Loucy (cell line): ENCODE measurements at regions not wholly inside any gene's neighbourhood (a gene's known extent, or its start where the extent isn't known, plus 50 kb on each side); places are given as distances from the start of the nearest gene placed in this dataset.

Experiments used
- H2AFZ ChIP-seq: fragments of 200-600 bp; sonication (generic); 2 replicates; pipeline ENCODE4 v1.6.0; 2016; ENCODE audit warnings: antibody characterized with exemption, mild to moderate bottlenecking, low read length, moderate library complexity
- H3F3A ChIP-seq: fragments of 200-600 bp; 2 replicates; pipeline ENCODE4 v1.6.0; 2016; ENCODE audit warnings: antibody characterized with exemption, low read depth, mild to moderate bottlenecking
- H3K27me3 ChIP-seq: fragments of 200-600 bp; sonication (generic); 2 replicates; pipeline ENCODE4 v1.6.1; 2014; ENCODE audit warnings: low read length, mild to moderate bottlenecking; ENCODE audit not compliant: insufficient read depth, poor library complexity, severe bottlenecking
- H3K36me3 ChIP-seq: fragments of 200-600 bp; sonication (generic); 2 replicates; pipeline ENCODE4 v1.6.1; 2016; ENCODE audit warnings: low read length; ENCODE audit not compliant: insufficient read depth
- H3K4me1 ChIP-seq: fragments of 200-600 bp; sonication (generic); 2 replicates; pipeline ENCODE4 v1.5.1; 2014; ENCODE audit warnings: low read length, mild to moderate bottlenecking; ENCODE audit not compliant: insufficient read depth, poor library complexity, severe bottlenecking
- H3K4me2 ChIP-seq: fragments of 200-600 bp; sonication (generic); 2 replicates; pipeline ENCODE4 v1.6.0; 2014; ENCODE audit warnings: antibody characterized with exemption, low read length, low read depth, mild to moderate bottlenecking; ENCODE audit not compliant: poor library complexity, severe bottlenecking
- H3K4me3 ChIP-seq: fragments of 200-600 bp; sonication (generic); 2 replicates; pipeline ENCODE4 v1.5.1; 2014; ENCODE audit warnings: low read length, mild to moderate bottlenecking, mixed read lengths; ENCODE audit not compliant: poor library complexity, severe bottlenecking
- H3K79me2 ChIP-seq: fragments of 200-600 bp; sonication (generic); 2 replicates; pipeline ENCODE4 v1.6.1; 2014; ENCODE audit warnings: low read length; ENCODE audit not compliant: insufficient read depth
- H3K9ac ChIP-seq: fragments of 200-600 bp; sonication (generic); 2 replicates; pipeline ENCODE4 v1.6.0; 2014; ENCODE audit warnings: mild to moderate bottlenecking, low read depth, low read length, moderate library complexity; ENCODE audit not compliant: poor library complexity, severe bottlenecking
- H3K9me2 ChIP-seq: fragments of 200-600 bp; sonication (generic); replicated peaks from 2 replicates; pipeline ENCODE4 v1.6.1; 2016; ENCODE audit warnings: low read depth, low read length, mixed read lengths
- H3K9me3 ChIP-seq: fragments of 200-600 bp; sonication (generic); 2 replicates; pipeline ENCODE4 v1.6.1; 2014; ENCODE audit warnings: mild to moderate bottlenecking, antibody characterized with exemption, low read length, low read depth; ENCODE audit not compliant: insufficient read depth
- H4K20me1 ChIP-seq: fragments of 200-600 bp; sonication (generic); 2 replicates; pipeline ENCODE4 v1.6.0; 2014; ENCODE audit warnings: antibody characterized with exemption, low read length, mild to moderate bottlenecking; ENCODE audit not compliant: insufficient read depth, poor library complexity, severe bottlenecking
- EZH2phosphoT487 ChIP-seq: fragments of 200-600 bp; IDR thresholded peaks from 2 replicates; pipeline ENCODE4 v1.6.1; 2018; ENCODE audit warnings: antibody characterized with exemption, mild to moderate bottlenecking, moderate library complexity, borderline replicate concordance
- TF ChIP-seq, protein P1 (sequence below): fragments of 200-600 bp; sonication (generic); conservative IDR thresholded peaks from 2 replicates; pipeline ENCODE4 v1.5.1; 2014; ENCODE audit warnings: mild to moderate bottlenecking, antibody characterized with exemption, low read length

- TF ChIP-seq, protein P1, sequence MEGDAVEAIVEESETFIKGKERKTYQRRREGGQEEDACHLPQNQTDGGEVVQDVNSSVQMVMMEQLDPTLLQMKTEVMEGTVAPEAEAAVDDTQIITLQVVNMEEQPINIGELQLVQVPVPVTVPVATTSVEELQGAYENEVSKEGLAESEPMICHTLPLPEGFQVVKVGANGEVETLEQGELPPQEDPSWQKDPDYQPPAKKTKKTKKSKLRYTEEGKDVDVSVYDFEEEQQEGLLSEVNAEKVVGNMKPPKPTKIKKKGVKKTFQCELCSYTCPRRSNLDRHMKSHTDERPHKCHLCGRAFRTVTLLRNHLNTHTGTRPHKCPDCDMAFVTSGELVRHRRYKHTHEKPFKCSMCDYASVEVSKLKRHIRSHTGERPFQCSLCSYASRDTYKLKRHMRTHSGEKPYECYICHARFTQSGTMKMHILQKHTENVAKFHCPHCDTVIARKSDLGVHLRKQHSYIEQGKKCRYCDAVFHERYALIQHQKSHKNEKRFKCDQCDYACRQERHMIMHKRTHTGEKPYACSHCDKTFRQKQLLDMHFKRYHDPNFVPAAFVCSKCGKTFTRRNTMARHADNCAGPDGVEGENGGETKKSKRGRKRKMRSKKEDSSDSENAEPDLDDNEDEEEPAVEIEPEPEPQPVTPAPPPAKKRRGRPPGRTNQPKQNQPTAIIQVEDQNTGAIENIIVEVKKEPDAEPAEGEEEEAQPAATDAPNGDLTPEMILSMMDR, result no peak
- no peak for TF ChIP-seq EZH2phosphoT487
- Histone ChIP-seq H3F3A (no peaks in the 10 kb centered on the region), H3K9ac (no peak overlapping the region), H3K79me2 (no peaks in the 10 kb centered on the region), H3K27me3 (no peaks in the 10 kb centered on the region), H3K4me1 (no peaks in the 10 kb centered on the region), H3K4me3 (no peak overlapping the region), H3K4me2 (no peak overlapping the region), H3K36me3 (no peaks in the 10 kb centered on the region), H4K20me1 (no peaks in the 10 kb centered on the region), H2AFZ (no peak overlapping the region), H3K9me3 (no peaks in the 10 kb centered on the region), H3K9me2 (no peaks in the 10 kb centered on the region)
These were observed 274.6 kb upstream of the DPP10 start for GRCh38 chr2:114167799-114168198.

DNA sequence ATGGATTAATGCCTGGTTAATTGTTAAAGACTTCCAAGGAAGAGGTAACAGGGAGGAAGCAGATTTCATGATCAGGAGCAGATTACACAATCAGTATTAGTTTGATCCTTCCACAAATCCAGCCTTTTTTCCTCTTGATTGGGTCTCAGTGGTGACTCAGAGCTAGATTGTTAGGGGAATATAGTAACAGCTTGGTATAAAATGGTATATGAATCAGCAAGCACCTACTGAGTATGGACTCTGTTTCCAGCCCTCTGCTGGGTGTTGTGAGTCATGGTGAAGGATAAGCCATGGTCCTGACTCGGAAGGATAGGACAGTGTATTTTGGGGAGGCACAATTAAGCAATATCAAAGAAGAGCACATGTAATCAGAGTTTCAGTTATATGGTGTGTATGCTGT, 272.4 kb upstream of the DPP10 start:
- Histone ChIP-seq H4K20me1 (no peaks in the 10 kb centered on the region), H3K9me3 (no peaks in the 10 kb centered on the region), H3K27me3 (no peaks in the 10 kb centered on the region), H3K79me2 (no peaks in the 10 kb centered on the region), H2AFZ (no peak overlapping the region), H3K4me2 (no peak overlapping the region), H3K4me3 (no peak overlapping the region), H3F3A (no peaks in the 10 kb centered on the region), H3K9ac (no peak overlapping the region), H3K36me3 (no peaks in the 10 kb centered on the region), H3K9me2 (no peaks in the 10 kb centered on the region), H3K4me1 (no peaks in the 10 kb centered on the region)
- no peak for TF ChIP-seq EZH2phosphoT487
- TF ChIP-seq, protein P1, result no peak

DNA sequence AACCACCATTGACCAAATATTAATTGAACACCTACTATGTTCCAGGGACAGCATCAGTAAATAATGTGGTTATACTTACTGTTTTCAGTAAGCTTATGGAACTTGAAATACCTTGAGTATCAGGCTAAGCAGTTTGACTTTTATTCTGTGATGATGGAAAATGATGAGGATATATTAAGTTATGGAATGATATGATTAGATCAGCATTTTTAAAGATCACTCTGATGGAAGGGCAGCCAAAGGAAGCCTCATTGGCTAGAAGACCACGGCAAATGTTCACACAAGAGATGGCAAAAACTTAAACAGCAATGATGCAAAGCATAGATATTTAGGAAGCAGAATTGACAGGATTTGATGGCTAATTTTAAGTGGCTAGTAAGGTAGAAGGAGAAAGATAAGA, 266.9 kb upstream of the DPP10 start:
- Histone ChIP-seq H3K9ac (no peak overlapping the region), H3F3A (no peaks in the 10 kb centered on the region), H3K4me1 (no peaks in the 10 kb centered on the region), H3K9me2 (no peaks in the 10 kb centered on the region), H3K27me3 (no peaks in the 10 kb centered on the region), H3K79me2 (no peaks in the 10 kb centered on the region), H3K4me3 (no peak overlapping the region), H3K4me2 (no peak overlapping the region), H2AFZ (no peak overlapping the region), H4K20me1 (no peaks in the 10 kb centered on the region), H3K9me3 (no peaks in the 10 kb centered on the region), H3K36me3 (no peaks in the 10 kb centered on the region)
- TF ChIP-seq, protein P1, result no peak
- no peak for TF ChIP-seq EZH2phosphoT487
